Kidney glomerular epithelial cell (primary cell): ENCODE measurements at regions not wholly inside any gene's neighbourhood (a gene's known extent, or its start where the extent isn't known, plus 50 kb on each side); places are given as distances from the start of the nearest gene placed in this dataset.

Source experiments
- DNase-seq: peaks from one replicate; lab custom pipeline; 2025; lab: John Stamatoyannopoulos, UW

DNA sequence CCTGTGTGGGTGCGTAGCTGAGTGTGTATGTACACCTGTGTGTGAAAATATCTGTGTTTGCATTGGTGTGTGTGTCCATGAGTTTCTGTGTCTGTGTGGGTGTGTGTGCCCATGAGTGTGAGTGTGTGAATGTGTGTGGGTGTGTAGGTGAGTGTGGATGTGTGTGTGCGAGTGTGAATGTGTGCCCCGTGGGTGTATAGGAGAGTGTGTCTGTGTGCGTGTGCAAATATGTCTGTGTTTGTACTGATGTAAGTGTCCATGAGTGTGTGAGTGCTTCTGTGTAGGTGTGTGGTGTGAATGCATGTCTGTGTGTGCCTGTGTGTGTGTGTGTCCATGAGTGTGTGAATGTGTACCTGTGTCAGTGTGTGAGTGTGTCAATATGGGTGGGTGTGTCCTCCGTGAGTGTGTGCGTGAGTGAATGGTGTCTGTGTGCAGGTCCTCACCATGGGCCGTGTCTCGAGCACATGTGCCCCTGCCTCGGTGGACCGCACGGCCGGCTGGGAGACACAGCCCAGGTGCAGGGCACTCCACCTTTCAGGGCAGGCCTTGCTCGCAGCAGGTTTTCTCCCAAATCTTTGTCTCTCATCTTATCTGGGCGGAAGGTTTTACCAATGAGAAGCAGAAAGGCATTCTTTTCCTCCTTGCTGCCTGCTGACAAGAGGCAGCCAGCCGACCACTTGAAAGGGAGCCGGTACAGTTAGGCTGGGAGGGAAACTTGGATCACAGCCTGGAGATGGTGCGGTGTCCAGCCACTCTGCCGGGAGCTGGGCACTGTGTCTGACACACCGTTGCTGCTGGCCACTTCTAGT lies 107.1 kb upstream of the FAM20C start:
- no peak for DNase-seq

DNA sequence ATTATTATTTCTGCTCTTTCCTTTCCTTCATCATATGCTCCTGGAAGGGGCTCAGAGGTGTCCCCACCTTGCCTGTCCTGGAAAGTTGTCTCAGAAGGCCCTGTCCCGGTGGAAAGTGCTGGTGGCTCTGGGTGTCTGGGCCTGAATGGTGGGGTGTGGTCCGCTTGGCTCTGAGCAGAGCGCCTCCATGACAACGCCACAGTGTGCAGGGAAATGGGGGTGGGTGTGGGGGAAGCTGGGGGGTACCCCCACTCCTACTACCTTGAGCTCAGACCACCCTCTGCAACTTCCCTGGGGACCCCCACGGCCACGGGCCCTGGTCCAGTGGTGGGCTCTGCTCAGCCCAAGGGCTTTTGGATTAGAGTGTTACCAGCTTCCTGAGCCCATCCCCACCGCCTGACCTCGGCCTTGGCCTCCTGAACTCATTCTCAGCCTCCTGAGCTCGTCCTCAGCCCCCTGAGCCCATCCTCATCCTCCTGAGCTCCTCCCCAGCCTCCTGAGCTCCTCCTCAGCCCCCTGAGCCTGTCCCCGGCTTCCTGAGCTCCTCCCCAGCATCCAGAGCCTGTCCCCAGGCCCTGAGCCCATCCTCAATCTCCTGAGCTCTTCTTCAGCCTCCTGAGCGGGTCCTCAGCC lies 106.4 kb upstream of the FAM20C start:
- no peak for DNase-seq

DNA sequence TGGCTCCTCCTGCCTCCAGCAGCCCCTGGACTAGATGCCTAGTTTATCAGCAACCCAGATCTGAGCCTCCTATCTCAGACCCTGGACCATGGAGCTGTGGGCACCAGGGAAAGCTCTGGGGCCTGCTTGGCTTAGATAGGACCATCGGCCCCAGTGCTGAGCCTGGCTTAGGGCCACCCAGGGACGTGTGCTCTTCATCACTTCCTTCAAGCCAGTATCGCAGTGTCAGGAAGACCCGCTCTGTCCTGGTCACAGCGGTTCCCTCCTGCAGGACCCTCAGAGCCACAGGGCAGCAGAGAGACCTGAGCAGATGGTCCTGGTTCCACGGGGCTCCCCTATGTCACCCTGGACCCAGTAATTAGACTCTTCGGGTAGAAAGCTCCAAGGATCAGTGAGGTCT lies 105.7 kb upstream of the FAM20C start:
- DNase-seq = no peak

DNA sequence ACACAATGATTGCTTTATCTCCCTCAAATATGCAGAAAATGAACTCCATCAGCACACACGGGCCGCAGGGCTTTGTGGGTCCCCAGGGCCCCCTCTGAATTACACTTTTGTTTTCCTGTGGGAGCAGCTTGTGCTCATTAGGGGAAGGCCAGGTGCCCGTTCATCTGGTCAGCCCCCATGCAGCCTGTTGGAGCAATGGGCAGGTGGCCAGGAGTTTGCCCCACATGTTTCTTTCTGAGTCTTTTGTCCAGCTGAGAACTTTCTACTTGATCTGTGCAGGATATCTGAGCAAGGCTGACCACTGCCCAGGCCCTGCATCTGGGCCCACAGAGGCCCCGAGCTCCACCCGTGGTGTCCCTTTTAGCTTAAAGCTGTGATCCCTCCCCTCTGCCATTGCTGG lies 105.3 kb upstream of the FAM20C start:
- DNase-seq = no peak

DNA sequence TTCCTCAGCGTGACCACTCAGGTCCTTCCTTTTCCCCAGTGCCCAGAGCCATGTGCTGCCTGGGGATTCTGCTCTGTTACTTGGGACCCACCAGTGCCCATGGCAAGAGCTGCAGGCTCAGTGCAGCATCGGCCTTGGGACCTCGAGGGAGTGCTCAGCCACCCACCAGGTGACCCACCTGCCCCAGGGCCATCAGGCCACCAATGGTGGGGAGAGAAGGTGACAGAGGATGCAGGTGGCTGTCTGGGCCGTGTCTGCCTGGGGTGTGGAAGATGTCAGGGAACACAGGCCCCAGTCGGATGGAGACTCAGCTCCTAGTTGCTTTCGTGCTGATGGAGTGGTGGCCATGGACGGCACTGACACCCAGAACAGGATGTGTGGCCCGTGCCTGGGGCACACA lies 104.7 kb upstream of the FAM20C start:
- no peak for DNase-seq

DNA sequence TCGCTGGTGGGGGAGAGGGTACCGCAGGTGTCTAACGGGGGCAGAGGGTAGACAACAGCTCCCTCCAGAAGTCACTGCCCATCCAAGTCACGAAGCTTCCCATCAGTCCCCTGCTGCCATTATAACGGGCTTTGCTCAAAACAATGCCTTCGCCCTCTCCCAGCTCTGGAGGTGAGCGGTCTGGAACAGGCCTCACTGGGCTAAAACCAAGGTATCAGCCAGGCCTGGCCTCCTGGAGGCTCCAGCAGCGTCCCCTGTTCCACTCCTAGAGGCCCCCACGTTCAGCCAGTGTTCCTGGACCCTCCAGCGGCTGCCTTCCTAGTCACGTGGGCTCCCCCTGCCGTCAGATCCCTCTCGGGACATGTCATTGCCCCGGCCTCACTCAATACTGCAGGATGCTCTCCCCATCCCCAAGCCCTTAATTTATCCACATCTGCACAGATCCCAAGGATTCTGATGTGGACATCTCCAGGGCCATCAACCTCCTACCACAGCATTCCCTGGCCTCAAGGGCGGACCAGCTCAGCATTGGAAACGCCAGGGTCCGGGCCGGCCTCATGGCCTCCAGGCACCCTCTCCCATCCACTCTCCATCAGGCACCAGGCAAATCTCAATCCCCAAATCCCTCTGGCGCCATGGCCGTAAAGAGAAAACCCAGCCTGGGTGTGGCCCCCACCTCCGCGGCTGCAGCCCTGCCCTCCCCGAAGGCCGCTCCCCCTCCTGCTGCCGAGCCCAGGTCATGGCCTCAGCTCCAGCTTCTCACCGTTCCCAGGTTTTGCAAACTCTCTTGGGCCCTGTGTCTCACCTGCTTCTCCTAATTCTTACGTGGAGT lies 104.1 kb upstream of the FAM20C start:
- DNase-seq = no peak

DNA sequence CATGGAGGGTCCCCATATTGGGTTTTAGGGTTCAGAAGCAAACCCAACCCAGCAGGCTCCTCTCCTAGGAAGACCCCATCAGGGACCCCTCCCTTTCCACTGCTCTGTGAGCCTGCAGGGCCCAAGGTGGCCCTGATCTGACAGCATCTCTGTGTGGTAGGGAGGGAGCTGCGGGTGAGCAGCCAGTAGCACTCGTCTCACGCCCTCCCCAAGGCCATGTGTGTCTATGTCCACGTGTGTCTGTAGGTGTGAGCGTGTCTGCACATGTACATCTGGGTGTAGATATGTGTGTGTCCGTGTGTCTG lies 103.5 kb upstream of the FAM20C start:
- no peak for DNase-seq

DNA sequence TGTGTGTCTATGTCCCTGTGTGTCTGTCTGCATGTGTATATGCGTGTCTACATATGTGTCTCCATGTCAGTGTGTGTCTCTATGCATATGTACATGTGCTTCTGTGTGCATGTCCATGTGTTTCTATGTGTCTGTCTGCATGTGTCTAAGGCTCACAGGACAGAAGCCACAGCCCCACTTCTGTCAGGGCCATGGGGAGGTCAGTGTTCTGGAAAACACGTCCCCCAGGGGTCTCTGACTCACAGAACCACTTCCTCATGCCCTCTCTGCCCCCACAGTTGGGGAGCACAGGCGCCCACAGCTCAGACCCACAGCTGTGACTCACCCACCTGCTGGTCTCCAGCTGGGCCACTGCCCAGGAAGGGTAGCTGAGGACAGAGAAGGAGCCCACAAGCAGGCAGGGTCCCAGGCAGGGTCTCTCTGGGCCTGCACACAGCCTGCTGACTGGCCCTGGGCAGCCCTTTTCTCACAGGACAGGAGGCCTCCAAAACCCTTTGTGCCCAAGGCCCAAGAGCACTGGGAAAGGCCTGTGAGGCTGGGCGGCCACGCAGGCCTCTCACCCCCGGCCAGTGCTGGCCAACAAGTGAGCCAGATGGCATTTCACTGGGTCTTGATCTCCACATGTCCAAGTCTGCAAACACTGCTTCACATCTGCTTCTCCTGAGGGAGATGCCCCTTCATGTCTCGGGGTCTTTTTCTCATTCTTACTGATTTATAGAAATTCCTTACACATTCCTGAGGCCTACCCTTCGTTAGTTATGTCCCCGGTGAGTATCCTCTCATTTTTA lies 102.9 kb upstream of the FAM20C start:
- DNase-seq = peak; percentile 82

DNA sequence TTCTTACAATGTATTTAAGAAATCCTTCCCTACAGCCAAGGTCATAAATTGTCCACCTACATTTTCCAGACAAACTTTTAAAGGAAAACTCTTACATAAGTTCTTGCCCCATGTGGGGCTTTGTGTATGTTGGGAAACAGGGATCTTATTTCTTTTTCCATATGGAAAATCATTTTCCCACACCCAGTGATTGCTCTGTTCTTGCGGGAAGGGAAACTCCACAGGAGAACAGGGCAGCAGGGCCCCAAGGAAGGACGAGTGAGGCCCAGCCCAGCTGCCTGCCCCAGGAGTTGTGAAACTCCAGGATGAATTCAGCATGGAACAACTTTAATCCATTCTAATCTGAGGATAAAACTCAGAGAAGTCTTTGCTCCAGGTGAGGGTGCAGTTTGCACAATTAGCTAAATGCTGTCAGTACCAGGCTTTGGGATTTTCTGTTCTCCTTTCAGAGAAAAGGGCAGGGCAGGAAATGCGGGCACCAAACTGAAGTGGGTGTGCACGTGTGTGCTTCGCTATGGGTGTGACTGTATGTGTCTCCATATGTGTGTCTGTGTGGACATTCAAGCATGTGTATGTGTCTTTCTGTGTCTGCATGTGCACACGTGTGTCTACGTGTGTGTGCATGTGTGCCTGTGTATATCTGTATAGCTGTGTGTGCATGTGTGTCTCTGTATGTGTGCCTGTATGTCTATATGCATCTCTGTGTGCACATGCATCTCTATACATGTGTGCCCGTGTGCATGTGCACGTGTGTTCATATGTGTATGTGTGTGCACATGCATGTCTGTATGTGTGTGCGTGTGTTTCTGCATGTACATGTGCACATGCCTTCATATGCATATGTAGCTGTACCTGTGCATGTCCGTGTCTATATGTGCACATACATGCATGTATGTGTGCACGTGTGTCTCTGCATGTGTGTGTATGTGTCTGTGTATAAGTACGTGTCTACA lies 102.0 kb upstream of the FAM20C start:
- DNase-seq = no peak

DNA sequence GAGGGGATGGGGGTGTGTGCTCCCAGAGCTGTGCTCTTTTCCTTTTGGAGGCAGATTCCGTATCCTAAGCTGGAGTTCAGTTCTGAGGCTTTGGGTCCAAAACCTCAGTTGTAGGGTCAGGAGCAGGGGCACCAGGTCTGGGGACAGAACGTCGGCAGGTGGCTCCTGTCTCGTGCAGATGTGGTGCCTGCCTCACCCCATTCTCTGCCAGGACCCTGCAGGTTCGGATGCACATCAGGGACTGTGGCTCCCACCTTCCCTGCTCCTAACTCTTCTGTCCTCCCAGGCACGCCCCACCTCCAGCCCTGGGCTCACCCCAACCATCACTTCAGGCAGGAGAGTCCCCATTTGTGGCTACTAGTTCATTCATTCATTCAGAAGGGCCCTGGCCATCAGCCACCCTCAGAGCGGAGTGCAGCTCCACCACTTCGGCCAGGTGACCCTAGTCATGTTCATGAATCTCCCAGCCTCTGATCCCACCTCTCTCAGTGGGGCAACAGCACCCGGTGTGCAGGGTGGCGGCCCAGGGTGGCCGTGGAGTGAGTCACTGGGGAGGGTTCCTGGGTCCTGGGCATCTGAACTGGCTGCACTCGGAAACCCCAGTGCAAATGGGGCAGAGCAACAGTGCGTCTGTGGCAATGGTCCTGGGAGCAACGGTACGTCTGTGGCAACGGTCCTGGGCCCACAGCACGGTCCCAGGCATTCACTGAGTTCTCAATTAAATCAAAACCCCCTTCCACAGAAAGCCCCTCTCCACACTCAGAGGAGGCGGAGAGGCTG lies 100.8 kb upstream of the FAM20C start:
- DNase-seq = no peak

DNA sequence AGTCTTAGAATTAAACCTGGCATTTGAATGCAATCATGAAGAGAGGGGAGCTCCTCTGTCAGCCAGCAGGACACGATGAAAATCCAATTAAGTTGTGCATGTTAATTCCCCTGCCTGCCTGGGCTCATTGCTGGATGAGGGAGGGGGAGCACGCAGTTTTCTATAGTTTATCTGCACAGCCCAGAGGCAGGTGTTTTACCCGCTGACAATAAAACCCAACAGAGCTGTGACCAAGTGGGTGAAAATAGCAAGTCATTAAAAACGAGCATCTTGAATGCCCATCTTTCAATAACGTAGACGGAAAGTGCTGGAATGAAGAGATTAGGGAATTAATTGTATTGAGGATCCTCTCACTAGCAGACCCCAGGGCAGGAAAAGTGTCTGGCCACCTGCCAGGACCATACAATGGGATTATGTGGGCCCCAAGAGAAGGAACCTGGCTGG lies 100.1 kb upstream of the FAM20C start:
- no peak for DNase-seq

DNA sequence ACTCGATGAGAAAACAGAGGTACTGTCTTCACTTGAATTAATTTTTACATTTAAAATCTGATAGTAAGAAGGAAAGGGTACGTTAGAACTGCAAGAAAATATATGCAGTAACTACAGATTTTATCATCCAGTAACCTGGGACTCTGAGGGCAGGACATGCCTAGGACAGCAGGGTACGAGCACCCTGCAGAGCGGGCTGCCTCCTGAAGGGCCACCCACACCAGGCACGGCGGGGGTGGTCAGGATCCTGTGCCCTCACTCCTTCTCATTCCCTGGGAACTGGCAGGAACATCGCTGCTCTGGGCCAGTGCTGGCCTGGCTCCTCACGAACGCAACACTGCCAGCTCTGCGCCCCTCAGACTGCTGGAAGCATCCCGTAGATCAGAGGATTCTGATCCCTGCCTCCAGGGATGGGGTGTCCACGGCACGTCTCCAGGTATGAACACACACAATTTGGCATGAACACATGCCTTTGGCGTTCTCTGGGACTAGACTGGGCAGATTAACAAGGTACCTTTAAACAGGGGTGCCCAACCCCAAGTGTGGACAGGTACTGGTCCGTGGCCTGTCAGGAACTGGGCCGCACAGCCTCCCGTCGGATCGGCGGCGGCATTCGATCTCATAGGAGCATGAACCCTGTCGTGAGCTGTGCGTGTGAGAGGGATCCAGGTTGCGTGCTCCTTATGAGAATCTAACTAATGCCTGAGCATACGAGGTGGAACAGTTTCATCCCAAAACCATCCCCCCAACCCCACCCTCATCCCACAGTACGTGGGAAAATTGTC lies 99.3 kb upstream of the FAM20C start:
- no peak for DNase-seq

DNA sequence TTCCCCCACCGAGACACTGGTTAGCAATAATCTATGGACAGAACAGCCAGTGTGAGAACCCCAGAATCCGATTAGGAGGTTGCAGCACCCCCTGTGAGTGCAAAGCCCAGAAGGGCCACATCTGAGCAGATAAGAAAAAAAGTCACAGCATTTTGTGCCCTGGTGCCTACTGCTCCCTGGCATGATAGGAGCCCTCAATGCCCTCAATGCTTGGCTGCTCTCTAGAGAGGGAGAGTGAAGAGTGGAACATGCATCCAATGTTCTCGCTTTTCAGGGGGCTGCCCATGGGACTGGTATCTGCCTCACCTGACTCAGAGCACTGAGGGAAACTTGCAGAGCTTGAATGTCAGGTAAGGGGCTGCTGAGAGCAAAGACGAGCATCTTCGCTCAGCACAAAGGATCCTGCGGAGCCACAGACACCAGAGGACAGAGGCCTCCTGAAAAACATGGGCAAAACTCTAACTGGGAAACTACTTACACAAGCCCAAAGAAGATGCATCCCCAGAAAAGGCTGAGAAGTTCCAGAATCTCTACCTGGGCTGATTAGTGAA lies 98.0 kb upstream of the FAM20C start:
- no peak for DNase-seq

DNA sequence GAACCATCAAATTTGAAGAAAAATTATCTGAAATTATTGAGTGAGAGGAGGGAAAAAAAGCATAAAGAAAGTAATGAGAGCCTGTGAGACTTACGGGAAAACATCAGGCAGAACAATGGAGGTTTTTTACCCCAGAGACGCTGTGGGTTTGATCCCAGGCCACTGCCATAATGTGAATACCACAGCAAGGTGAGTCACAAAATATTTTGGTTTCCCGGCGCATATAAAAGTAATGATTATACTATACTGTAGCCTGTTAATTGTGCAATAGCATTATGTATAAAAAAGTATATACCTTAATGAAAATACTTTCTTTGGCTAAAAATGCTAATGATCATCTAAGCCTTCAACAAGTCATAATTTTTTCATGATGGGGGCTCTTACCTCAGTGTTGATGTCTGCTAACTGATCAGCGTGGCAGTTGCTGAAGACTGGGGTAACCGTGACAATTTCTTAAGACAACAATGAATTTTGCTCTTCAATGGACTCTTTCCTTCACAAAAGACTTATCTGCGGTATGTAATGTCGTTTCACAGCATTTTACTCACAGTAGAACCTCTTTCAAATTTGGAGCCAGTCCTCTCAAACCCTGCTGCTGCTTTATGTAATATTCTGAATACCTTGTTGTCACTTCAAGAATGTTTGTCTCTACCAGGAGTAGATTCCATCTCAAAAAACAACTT lies 97.0 kb upstream of the FAM20C start:
- DNase-seq = no peak

DNA sequence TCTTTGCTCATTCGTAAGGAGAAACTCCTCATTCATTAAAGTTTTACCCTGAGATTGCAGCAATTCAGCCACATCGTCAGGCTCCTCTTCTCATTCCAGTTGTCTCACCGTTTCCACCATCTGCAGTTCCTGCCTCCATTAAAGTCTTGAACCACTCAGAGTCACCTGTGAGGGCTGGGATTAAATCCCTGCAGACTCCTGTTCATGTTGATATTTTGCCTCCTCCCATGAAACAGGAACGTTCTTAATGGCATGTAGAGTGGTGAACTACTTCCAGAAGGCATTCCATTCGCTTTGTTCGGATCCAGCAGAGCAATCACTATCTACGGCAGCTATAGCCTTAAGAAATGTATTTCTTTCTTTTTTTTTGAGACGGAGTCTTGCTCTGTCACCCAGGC lies 96.5 kb upstream of the FAM20C start:
- no peak for DNase-seq

DNA sequence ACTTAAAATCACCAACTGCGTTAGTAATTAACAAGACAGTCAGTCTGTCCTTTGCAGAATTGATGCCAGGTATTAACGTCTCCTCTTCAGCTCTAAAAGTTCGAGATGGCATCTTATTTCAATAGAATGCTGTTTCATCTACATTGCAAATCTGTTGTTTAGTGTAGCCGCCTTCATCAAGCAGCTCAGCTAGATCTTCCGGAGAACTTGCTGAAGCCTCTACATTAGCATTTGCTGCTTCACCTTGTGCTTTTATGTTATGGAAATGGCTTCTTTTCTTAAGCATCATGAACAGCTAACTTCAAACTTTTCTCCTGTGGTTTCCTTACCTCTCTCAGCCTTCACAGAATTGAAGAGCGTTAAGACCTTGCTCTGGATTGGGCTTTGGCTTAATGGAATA lies 95.5 kb upstream of the FAM20C start:
- DNase-seq = no peak

DNA sequence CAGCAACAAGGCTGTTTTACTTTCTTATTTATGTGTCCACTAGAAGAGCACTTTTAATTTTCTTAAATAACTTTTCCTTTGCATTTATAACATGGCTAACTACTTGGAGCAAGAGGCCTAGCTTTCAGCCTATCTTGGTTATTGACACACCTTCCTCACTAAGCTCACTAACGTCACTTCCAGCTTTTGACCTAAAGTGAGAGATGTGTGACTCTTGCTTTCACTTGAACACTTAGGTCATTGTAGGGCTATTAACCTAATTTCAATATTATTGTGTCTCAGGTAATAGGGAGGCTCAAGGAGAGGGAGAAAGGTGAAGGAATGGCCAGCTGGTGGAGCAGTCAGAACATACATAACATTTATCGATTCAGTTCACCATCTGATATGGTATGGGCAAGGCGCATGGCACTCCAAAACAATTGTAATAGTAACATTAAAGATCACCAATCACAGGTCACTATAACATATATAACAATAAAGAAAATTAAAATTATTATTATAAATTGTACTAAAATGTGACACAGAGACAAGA lies 95.0 kb upstream of the FAM20C start:
- no peak for DNase-seq
